Activated CD4-positive, alpha-beta T cell treated with anti-CD3 and anti-CD28 coated beads, Interleukin-2, amount 10 ng/mL, durations not matched to agents 24 days and 14 days (primary cell): ENCODE measurements at regions not wholly inside any gene's neighbourhood (a gene's known extent, or its start where the extent isn't known, plus 50 kb on each side); places are given as distances from the start of the nearest gene placed in this dataset.

Experiments used
- DNase-seq: peaks from one replicate; pipeline ENCODE4 v3.0.0; 2022
- H3K27ac Mint-ChIP-seq: one replicate; pipeline ENCODE4 v1.8.0; 2022; ENCODE audit warnings: mild to moderate bottlenecking, mixed read lengths
- H3K27me3 Mint-ChIP-seq: one replicate; pipeline ENCODE4 v1.8.0; 2022; ENCODE audit warnings: mixed read lengths
- H3K36me3 Mint-ChIP-seq: one replicate; pipeline ENCODE4 v1.8.0; 2022; ENCODE audit warnings: low read depth, mild to moderate bottlenecking, mixed read lengths
- H3K4me1 Mint-ChIP-seq: one replicate; pipeline ENCODE4 v1.8.0; 2021; ENCODE audit warnings: mixed read lengths
- H3K4me3 Mint-ChIP-seq: one replicate; pipeline ENCODE4 v1.8.0; 2022; ENCODE audit warnings: mild to moderate bottlenecking, moderate library complexity, mixed read lengths
- H3K9me3 Mint-ChIP-seq: one replicate; pipeline ENCODE4 v1.8.0; 2021; ENCODE audit warnings: mixed read lengths
- intact Hi-C: fragments of 100-400 bp; cut with micrococcal nuclease; formaldehyde crosslinking; loops from one replicate; pipeline ENCODE4 v1.15.1; 2023

DNA sequence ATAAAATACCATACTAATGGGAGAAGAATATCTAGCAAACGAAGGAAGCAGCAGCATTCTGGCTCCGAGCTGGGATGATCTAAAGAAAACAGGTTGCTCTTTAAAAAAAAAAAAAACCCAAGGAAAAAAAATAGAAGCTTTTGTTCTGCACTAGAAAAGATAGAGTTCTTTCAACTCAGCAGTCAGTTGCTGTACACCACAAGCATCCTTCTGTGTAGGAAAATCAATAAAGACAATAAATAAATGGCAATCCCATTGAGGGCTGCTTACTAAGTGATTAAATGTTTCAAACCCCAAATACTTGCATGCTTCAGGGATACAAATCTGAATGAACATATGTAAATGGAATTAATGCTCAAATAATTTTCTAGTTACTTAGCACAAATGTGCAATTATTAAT lies 207.1 kb downstream of the TEX36 start:
- no peaks in the 10 kb centered on the region for H3K36me3 Mint-ChIP-seq
- no peaks in the 10 kb centered on the region for H3K9me3 Mint-ChIP-seq
- intact Hi-C loops: no loop called here

GRCh38 chr10:125473143-125473793 lies 209.7 kb downstream of the TEX36 start:
- Mint-ChIP-seq H3K27ac (no peak overlapping the region), H3K27me3 (no peaks in the 10 kb centered on the region), H3K4me3 (no peak overlapping the region), H3K36me3 (no peaks in the 10 kb centered on the region), H3K9me3 (no peaks in the 10 kb centered on the region), H3K4me1 (peaks cover 3% of the 10 kb centered on the region)
- DNase-seq: no peak
- intact Hi-C loops: no loop called here

More for the DNA sequence above, 207.1 kb downstream of the TEX36 start:
- peaks cover 3% of the 10 kb centered on the region for H3K4me1 Mint-ChIP-seq
- H3K4me3 Mint-ChIP-seq: no peak overlapping the region
- no peaks in the 10 kb centered on the region for H3K27me3 Mint-ChIP-seq
- DNase-seq: no peak
- no peak overlapping the region for H3K27ac Mint-ChIP-seq

DNA sequence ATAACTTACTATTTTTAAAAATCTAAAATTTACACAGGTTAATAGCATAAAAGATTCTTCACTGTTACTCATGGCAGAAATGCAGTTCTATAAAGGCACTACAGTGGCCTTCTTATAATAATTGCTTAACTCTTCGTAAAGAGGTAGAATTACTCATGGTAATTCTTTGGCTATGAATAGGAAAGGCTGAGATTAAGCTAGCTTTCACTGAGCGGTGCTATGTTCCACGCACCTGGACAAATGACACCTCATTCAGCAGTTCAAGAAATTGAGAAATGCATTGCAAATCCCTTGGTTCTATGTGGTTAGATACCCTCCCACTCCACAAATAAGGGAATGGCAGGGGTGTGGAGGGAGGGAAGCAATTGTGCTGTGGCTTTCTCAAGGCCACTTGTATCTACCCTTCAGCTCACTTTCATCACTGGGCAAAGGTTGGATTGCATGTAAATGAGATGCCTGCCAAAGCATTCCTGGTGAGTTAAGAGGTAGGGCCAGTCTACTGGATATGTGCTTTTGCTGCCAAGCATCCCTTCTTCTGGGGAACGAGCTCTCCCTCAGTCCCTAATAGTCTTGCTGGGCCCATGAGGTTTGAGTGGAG lies 210.9 kb downstream of the TEX36 start:
- no peaks in the 10 kb centered on the region for H3K27me3 Mint-ChIP-seq
- DNase-seq: no peak
- H3K4me3 Mint-ChIP-seq: no peak overlapping the region
- no peak overlapping the region for H3K27ac Mint-ChIP-seq
- peaks cover 3% of the 10 kb centered on the region for H3K4me1 Mint-ChIP-seq
- H3K9me3 Mint-ChIP-seq: no peaks in the 10 kb centered on the region
- no peaks in the 10 kb centered on the region for H3K36me3 Mint-ChIP-seq
- intact Hi-C loops: no loop called here

GRCh38 chr10:125468278-125468677 lies 214.7 kb downstream of the TEX36 start:
- peaks cover 2% of the 10 kb centered on the region for H3K4me1 Mint-ChIP-seq
- intact Hi-C loops: no loop called here
- DNase-seq: no peak
- H3K4me3 Mint-ChIP-seq: no peak overlapping the region
- no peak overlapping the region for H3K27ac Mint-ChIP-seq
- no peaks in the 10 kb centered on the region for H3K27me3 Mint-ChIP-seq
- no peaks in the 10 kb centered on the region for H3K36me3 Mint-ChIP-seq
- no peaks in the 10 kb centered on the region for H3K9me3 Mint-ChIP-seq

DNA sequence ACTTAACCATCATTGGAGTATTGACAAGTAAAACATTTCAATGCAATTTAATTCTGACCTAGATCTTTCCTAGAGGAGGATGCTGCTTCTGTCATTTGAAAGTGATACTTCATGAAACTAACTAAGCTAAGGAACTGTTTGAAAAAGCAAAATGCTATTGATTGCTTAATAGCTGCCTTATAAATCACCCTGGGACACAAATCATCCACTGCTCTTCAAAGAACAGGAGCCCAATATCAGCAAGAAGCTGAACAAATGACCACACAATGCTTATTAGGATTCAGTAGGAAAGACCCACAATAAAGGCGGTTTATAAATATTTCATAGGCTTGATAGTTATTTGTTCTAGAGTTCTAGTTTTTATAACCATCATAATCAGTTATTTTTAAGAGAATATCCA lies 216.3 kb downstream of the TEX36 start:
- no peak for DNase-seq
- Mint-ChIP-seq H3K36me3 (no peaks in the 10 kb centered on the region), H3K9me3 (no peaks in the 10 kb centered on the region), H3K27me3 (no peaks in the 10 kb centered on the region), H3K4me1 (no peaks in the 10 kb centered on the region), H3K27ac (no peak overlapping the region), H3K4me3 (no peak overlapping the region)
- intact Hi-C loops: no loop called here

GRCh38 chr10:125462845-125463244 lies 220.1 kb downstream of the TEX36 start:
- Mint-ChIP-seq H3K27ac (no peak overlapping the region), H3K27me3 (no peaks in the 10 kb centered on the region), H3K4me3 (no peak overlapping the region), H3K9me3 (no peaks in the 10 kb centered on the region), H3K4me1 (no peaks in the 10 kb centered on the region), H3K36me3 (no peaks in the 10 kb centered on the region)
- no peak for DNase-seq
- intact Hi-C loops: no loop called here

GRCh38 chr10:125460326-125460725 lies 222.6 kb downstream of the TEX36 start:
- Mint-ChIP-seq H3K4me3 (no peak overlapping the region), H3K27me3 (no peaks in the 10 kb centered on the region), H3K4me1 (no peaks in the 10 kb centered on the region), H3K27ac (no peak overlapping the region), H3K9me3 (no peaks in the 10 kb centered on the region), H3K36me3 (no peaks in the 10 kb centered on the region)
- no peak for DNase-seq
- intact Hi-C loops: no loop called here

- no peak for DNase-seq
- Mint-ChIP-seq H3K4me3 (no peak overlapping the region), H3K27me3 (no peaks in the 10 kb centered on the region), H3K4me1 (no peaks in the 10 kb centered on the region), H3K9me3 (no peaks in the 10 kb centered on the region), H3K27ac (no peak overlapping the region), H3K36me3 (no peaks in the 10 kb centered on the region)
- intact Hi-C loops: no loop called here
These were observed 225.6 kb downstream of the TEX36 start for GRCh38 chr10:125457406-125457805.

- Mint-ChIP-seq H3K4me1 (no peaks in the 10 kb centered on the region), H3K4me3 (no peak overlapping the region), H3K36me3 (no peaks in the 10 kb centered on the region), H3K27me3 (no peaks in the 10 kb centered on the region), H3K9me3 (no peaks in the 10 kb centered on the region), H3K27ac (no peak overlapping the region)
- intact Hi-C loops: no loop called here
- no peak for DNase-seq
These were observed 227.1 kb downstream of the TEX36 start for GRCh38 chr10:125455855-125456254.

DNA sequence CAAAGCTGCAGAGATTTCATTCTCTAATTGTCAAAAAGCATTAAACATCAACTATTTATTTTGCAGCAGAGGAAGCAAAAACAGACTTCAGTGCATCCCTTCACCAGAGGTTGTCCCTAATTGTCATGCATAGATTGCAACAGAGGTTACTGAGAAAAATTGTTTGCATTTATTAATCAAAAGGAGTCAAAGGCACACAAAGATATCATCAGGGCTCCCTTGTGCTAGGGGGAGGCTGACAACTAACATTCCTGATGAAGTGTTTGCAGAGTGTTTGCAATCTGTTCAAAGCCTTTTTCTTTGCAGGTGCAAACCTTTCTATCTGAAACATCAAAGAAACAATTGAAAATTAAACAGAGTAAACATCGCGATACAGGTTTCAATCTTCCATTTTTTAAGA lies 227.5 kb downstream of the TEX36 start:
- Mint-ChIP-seq H3K4me3 (no peak overlapping the region), H3K27me3 (no peaks in the 10 kb centered on the region), H3K4me1 (no peaks in the 10 kb centered on the region), H3K36me3 (no peaks in the 10 kb centered on the region), H3K27ac (no peak overlapping the region), H3K9me3 (no peaks in the 10 kb centered on the region)
- no peak for DNase-seq
- intact Hi-C loops: no loop called here

GRCh38 chr10:125451319-125451718 lies 231.6 kb downstream of the TEX36 start:
- Mint-ChIP-seq H3K27me3 (no peaks in the 10 kb centered on the region), H3K36me3 (no peaks in the 10 kb centered on the region), H3K9me3 (no peaks in the 10 kb centered on the region), H3K4me3 (no peak overlapping the region), H3K27ac (no peak overlapping the region), H3K4me1 (no peaks in the 10 kb centered on the region)
- no peak for DNase-seq
- intact Hi-C loops: no loop called here

DNA sequence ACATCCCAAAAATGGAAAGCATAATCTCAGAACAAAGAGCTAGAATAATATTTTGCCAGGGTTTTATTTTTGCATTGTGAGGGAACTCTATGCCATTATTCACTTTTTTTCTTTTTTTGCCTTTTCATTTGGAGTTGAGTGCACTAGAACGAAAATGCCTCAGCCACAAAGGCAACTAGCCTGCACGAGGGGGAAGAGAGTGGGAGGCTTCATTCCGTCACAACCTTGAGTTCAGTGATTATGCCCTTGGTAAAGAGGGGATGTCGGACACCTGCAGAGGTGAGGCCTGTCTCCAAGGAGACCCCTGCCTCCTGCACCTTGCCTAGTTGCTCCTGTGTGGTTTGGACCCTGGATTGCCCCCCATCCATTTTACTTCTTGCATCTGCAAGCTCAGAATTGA lies 232.7 kb downstream of the TEX36 start:
- no peaks in the 10 kb centered on the region for H3K4me1 Mint-ChIP-seq
- no peak overlapping the region for H3K4me3 Mint-ChIP-seq
- no peak overlapping the region for H3K27ac Mint-ChIP-seq
- DNase-seq: no peak
- no peaks in the 10 kb centered on the region for H3K9me3 Mint-ChIP-seq
- H3K27me3 Mint-ChIP-seq: no peaks in the 10 kb centered on the region
- H3K36me3 Mint-ChIP-seq: no peaks in the 10 kb centered on the region
- intact Hi-C loops: no loop called here

DNA sequence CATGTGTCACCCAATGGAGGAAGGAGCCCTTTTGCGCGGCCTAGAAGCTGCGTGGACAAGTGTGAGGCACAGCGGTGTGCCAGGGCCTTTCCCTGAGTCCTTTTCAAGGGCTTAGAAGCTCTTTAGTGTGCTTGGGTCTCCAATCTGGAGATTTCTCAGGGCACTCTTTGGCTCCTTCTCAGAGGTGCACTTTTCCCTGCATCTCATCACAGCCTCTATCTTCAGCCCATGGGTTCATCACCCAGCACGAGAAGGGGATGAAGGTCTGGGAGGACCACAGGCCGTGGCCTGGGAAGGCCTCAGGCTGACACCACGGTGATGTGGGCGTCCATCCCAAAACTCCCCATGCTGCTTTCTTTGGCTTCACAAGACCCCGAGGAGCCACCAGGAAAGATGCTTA lies 233.4 kb downstream of the TEX36 start:
- no peak for DNase-seq
- H3K4me1 Mint-ChIP-seq: no peaks in the 10 kb centered on the region
- intact Hi-C loops: no loop called here
- H3K4me3 Mint-ChIP-seq: no peak overlapping the region
- H3K36me3 Mint-ChIP-seq: no peaks in the 10 kb centered on the region
- H3K27ac Mint-ChIP-seq: no peak overlapping the region
- H3K27me3 Mint-ChIP-seq: no peaks in the 10 kb centered on the region
- H3K9me3 Mint-ChIP-seq: no peaks in the 10 kb centered on the region

- H3K27ac Mint-ChIP-seq: no peak overlapping the region
- no peak for DNase-seq
- intact Hi-C loops: no loop called here
These were observed 234.4 kb downstream of the TEX36 start for GRCh38 chr10:125448596-125448995.

GRCh38 chr10:125444790-125445189 lies 238.2 kb downstream of the TEX36 start:
- H3K9me3 Mint-ChIP-seq: no peaks in the 10 kb centered on the region
- intact Hi-C loops: no loop called here

More at GRCh38 chr10:125448596-125448995, 234.4 kb downstream of the TEX36 start:
- Mint-ChIP-seq H3K4me1 (no peaks in the 10 kb centered on the region), H3K36me3 (no peaks in the 10 kb centered on the region), H3K27me3 (no peaks in the 10 kb centered on the region), H3K9me3 (no peaks in the 10 kb centered on the region), H3K4me3 (no peak overlapping the region)

More at GRCh38 chr10:125444790-125445189, 238.2 kb downstream of the TEX36 start:
- Mint-ChIP-seq H3K4me3 (no peak overlapping the region), H3K27me3 (no peaks in the 10 kb centered on the region), H3K27ac (no peak overlapping the region), H3K4me1 (no peaks in the 10 kb centered on the region), H3K36me3 (no peaks in the 10 kb centered on the region)
- no peak for DNase-seq
